ENCODE measurements at regions not wholly inside any gene's neighbourhood (a gene's known extent, or its start where the extent isn't known, plus 50 kb on each side); places are given as distances from the start of the nearest gene placed in this dataset.

GRCh38 chr1:232211149-232211548 lies 418.8 kb downstream of the SIPA1L2 start:
- TF ChIP-seq CTCF (IDR thresholded peaks at IDR 0.05 in 8 of 11, conservative IDR thresholded peaks at IDR 0.05 in 3 of 11) (peak in 3 of 11 experiments; percentile 10 to 28 (median 16)), POLR2A (IDR thresholded peaks at IDR 0.05) (no peak), POLR2AphosphoS5 (IDR thresholded peaks at IDR 0.05) (no peak)
